Psoas muscle (tissue), 7 donors: ENCODE measurements at regions not wholly inside any gene's neighbourhood (a gene's known extent, or its start where the extent isn't known, plus 50 kb on each side); places are given as distances from the start of the nearest gene placed in this dataset.

Experiments used
- ATAC-seq, 4 donors: fragments of 200-7000 bp; cut with Tn5 transposase; one replicate each; pipeline ENCODE4 v1.9.1; 2020; ENCODE audit warnings: moderate library complexity in 3 of 4, mild to moderate bottlenecking in 2 of 4
- DNase-seq, 2 donors: peaks; one replicate each; pipeline ENCODE4 v3.0.0-alpha.2; 2020
- H3K27ac ChIP-seq: fragments of 200-600 bp; one replicate; pipeline ENCODE4 v1.8.0; 2022
- H3K27me3 ChIP-seq, 3 donors: fragments of 200-600 bp in 1 of 3; one replicate each; pipeline versions ENCODE4 v1.6.1 to v1.8.0; 2013 to 2022; ENCODE audit warnings: low read length in 2 of 3, mild to moderate bottlenecking in 2 of 3, moderate library complexity in 1 of 3; ENCODE audit not compliant: insufficient read depth in 3 of 3
- H3K36me3 ChIP-seq, 2 donors: fragments of 200-600 bp in 1 of 2; one replicate each; pipeline versions ENCODE4 v1.6.1 to v1.8.0; 2013 to 2022; ENCODE audit warnings: low read depth in 1 of 2, mild to moderate bottlenecking in 1 of 2, moderate library complexity in 1 of 2; ENCODE audit not compliant: insufficient read depth in 1 of 2
- H3K4me1 ChIP-seq: fragments of 200-600 bp; one replicate; pipeline ENCODE4 v1.8.0; 2022
- H3K4me3 ChIP-seq: fragments of 200-600 bp; one replicate; pipeline ENCODE4 v1.8.0; 2022; ENCODE audit warnings: mild to moderate bottlenecking
- H3K9me3 ChIP-seq: fragments of 200-600 bp; one replicate; pipeline ENCODE4 v1.8.0; 2022
- WGBS, 3 donors: extraction: QIAGEN DNeasy Blood & Tissue Kit; methylation state at CpG; one replicate each; pipeline versions ENCODE4 v1.1.6 to v1.1.7; 2013; 5-methylcytosine and 5-hydroxymethylcytosine counted together
- intact Hi-C, 2 donors: fragments of 100-400 bp; cut with DNase I; formaldehyde crosslinking; loops; one replicate each; pipeline versions ENCODE4 v1.11.0 to v1.14.2; 2022
- TF ChIP-seq, protein P1 (sequence below): fragments of 200-600 bp; IDR thresholded peaks from one replicate; pipeline ENCODE4 v1.8.0; 2022; ENCODE audit warnings: antibody characterized with exemption
- donor health status: healthy with polysubstance abuse.
- donor health status: DM: no; HTN: no; CAD: no; lungs with moderate emphysema.
- donor health status: Bipolar disorder and iron deficiency.
- donor health status: healthy.
- donor health status: DM: yes; HTN: yes; CAD: no.
- donor health status: DM: no; HTN: no; CAD: no.
- donor health status: DM: yes; HTN: yes; CAD: no.

GRCh38 chr13:50428183-50428877 is 413.1 kb downstream of the KCNRG start:
- Histone ChIP-seq H3K27me3 (no peaks in the 10 kb centered on the region), H3K9me3 (no peaks in the 10 kb centered on the region), H3K36me3 (no peaks in the 10 kb centered on the region), H3K4me1 (peaks cover 43% of the 10 kb centered on the region), H3K27ac (peak overlapping the region; percentile 83), H3K4me3 (no peak overlapping the region)
- TF ChIP-seq, protein P1, sequence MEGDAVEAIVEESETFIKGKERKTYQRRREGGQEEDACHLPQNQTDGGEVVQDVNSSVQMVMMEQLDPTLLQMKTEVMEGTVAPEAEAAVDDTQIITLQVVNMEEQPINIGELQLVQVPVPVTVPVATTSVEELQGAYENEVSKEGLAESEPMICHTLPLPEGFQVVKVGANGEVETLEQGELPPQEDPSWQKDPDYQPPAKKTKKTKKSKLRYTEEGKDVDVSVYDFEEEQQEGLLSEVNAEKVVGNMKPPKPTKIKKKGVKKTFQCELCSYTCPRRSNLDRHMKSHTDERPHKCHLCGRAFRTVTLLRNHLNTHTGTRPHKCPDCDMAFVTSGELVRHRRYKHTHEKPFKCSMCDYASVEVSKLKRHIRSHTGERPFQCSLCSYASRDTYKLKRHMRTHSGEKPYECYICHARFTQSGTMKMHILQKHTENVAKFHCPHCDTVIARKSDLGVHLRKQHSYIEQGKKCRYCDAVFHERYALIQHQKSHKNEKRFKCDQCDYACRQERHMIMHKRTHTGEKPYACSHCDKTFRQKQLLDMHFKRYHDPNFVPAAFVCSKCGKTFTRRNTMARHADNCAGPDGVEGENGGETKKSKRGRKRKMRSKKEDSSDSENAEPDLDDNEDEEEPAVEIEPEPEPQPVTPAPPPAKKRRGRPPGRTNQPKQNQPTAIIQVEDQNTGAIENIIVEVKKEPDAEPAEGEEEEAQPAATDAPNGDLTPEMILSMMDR: no peak
- no peak for DNase-seq
- intact Hi-C loops: loop anchor here in 1 of 2 donors (2.0 kb wide), 2 partner anchors 42 to 100 kb away; no protein-coding TSS in a partner anchor
- peak; percentile 69 to 87 (median 81) for ATAC-seq
- 27 to 32% (median 29%) methylated on average over 1 of the region's 1 CpG for WGBS, 3 donors

DNA sequence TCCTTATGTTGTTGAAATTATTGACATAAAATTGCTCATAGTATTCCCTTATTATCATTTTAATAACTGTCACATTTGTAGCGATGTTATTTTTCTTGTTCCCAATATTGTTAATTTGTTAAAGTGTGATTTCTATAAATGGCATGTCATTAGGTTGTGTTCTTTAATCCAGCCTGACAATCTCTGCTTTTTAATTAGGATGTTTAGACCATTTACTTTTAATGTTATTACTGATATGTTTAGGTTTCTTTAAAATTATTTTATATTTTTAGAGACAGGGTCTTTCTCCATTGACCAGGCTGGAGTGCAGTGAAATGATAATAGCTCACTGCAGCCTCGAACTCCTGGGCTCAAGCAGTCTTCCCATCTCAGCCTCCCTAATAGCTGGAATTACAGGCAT is 408.5 kb downstream of the DLEU7 start:
- Histone ChIP-seq H3K4me3 (no peak overlapping the region), H3K9me3 (no peaks in the 10 kb centered on the region), H3K27me3 (no peaks in the 10 kb centered on the region), H3K36me3 (no peaks in the 10 kb centered on the region), H3K27ac (no peak overlapping the region), H3K4me1 (no peaks in the 10 kb centered on the region)
- TF ChIP-seq, protein P1: no peak
- intact Hi-C loops: no loop called here
- DNase-seq (no peak), ATAC-seq (no peak)
- 99 to 100% (median 99%) methylated on average over 2 of the region's 2 CpGs for WGBS, 3 donors

DNA sequence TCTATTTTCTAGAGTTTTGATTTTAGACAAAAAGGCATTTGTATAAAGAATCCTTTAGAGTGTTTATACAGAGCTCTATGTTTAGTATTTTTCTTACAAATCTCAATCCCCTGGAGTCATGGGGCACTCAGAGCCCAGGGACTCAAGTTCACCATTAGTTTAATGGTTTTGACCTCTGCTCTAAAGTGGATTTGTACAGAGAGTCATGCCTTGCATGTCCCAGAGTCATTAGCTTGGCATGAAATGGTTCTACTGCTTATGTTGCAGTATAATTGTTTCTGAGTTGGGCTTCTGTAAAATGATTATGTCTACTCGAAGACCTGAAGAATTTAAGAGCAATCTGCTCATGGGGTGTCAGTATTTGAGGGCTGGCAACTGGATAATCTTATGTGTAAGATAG is 406.2 kb downstream of the DLEU7 start:
- no peak overlapping the region for H3K4me3 ChIP-seq
- TF ChIP-seq, protein P1: no peak
- intact Hi-C loops: no loop called here

GRCh38 chr13:50438351-50438750 is 405.1 kb downstream of the DLEU7 start:
- no peaks in the 10 kb centered on the region for H3K4me1 ChIP-seq
- WGBS, 3 donors: 87 to 100% (median 89%) methylated on average over 1 of the region's 1 CpG
- no peak for DNase-seq
- no peak overlapping the region for H3K27ac ChIP-seq
- H3K36me3 ChIP-seq: no peaks in the 10 kb centered on the region
- no peak overlapping the region for H3K4me3 ChIP-seq
- TF ChIP-seq, protein P1: no peak
- no peaks in the 10 kb centered on the region for H3K9me3 ChIP-seq
- intact Hi-C loops: no loop called here
- H3K27me3 ChIP-seq: no peaks in the 10 kb centered on the region
- no peak for ATAC-seq

More for the DNA sequence above, 406.2 kb downstream of the DLEU7 start:
- Histone ChIP-seq H3K9me3 (no peaks in the 10 kb centered on the region), H3K27ac (no peak overlapping the region), H3K4me1 (no peaks in the 10 kb centered on the region), H3K27me3 (no peaks in the 10 kb centered on the region), H3K36me3 (no peaks in the 10 kb centered on the region)
- ATAC-seq (peak in 3 of 4 donors; percentile 34 to 58 (median 42)), DNase-seq (no peak)
- 28 to 48% (median 34%) methylated on average over 1 of the region's 1 CpG for WGBS, 3 donors

DNA sequence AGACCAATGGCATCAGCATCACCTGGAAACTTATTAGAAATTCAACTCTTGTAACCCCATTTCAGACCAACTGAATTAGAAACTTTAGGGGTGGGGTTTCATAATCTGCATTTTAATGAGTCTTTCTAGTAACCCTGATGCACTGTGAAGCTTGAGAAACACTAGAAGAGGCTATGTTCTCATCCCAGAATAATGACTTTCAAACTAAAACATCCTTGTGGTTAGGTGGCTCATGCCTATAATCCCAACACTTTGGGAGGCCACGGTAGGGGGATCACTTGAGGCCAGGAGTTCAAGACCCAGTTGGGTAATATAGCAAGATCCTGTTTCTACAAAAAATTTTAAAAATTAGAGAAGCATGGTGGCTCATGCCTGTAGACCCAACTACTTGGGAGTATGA is 402.4 kb downstream of the DLEU7 start:
- H3K4me3 ChIP-seq: no peak overlapping the region
- TF ChIP-seq, protein P1: no peak
- peaks cover 3% of the 10 kb centered on the region for H3K4me1 ChIP-seq
- no peaks in the 10 kb centered on the region for H3K27me3 ChIP-seq
- WGBS, 3 donors: 25 to 58% (median 49%) methylated on average over 1 of the region's 1 CpG
- intact Hi-C loops: loop anchor here in 1 of 2 donors (2.0 kb wide), 1 partner anchor 16 kb away; no protein-coding TSS in a partner anchor
- H3K36me3 ChIP-seq: no peaks in the 10 kb centered on the region
- no peak overlapping the region for H3K27ac ChIP-seq
- ATAC-seq (no peak), DNase-seq (no peak)
- H3K9me3 ChIP-seq: no peaks in the 10 kb centered on the region
